OCI-LY1 (cell line): ENCODE measurements at regions not wholly inside any gene's neighbourhood (a gene's known extent, or its start where the extent isn't known, plus 50 kb on each side); places are given as distances from the start of the nearest gene placed in this dataset.

Source experiments
- H2AFZ ChIP-seq: fragments of 200-600 bp; sonication (generic), shearing (Covaris generic); 2 replicates; pipeline ENCODE4 v1.6.0; 2014; ENCODE audit warnings: antibody characterized with exemption, mild to moderate bottlenecking, low read length
- H3F3A ChIP-seq: fragments of 200-600 bp; sonication (generic), shearing (Covaris generic); 2 replicates; pipeline ENCODE4 v1.6.0; 2014; ENCODE audit warnings: mild to moderate bottlenecking, antibody characterized with exemption, low read length, moderate library complexity; ENCODE audit not compliant: insufficient read depth
- H3K27ac ChIP-seq: fragments of 200-600 bp; sonication (generic); 2 replicates; pipeline ENCODE4 v1.5.1; 2014; ENCODE audit warnings: low read length, mixed run types, mild to moderate bottlenecking, low read depth; ENCODE audit not compliant: poor library complexity, severe bottlenecking
- H3K27me3 ChIP-seq: fragments of 200-600 bp; sonication (generic); 2 replicates; pipeline ENCODE4 v1.6.0; 2014; ENCODE audit warnings: antibody characterized with exemption, mild to moderate bottlenecking, low read length, moderate library complexity; ENCODE audit not compliant: insufficient read depth
- H3K36me3 ChIP-seq: fragments of 200-600 bp; sonication (generic); 2 replicates; pipeline ENCODE4 v1.6.1; 2014; ENCODE audit warnings: mild to moderate bottlenecking, antibody characterized with exemption, low read length, moderate library complexity, mixed read lengths; ENCODE audit not compliant: insufficient read depth
- H3K4me1 ChIP-seq: fragments of 200-600 bp; sonication (generic); 2 replicates; pipeline ENCODE4 v1.5.1; 2014; ENCODE audit warnings: mild to moderate bottlenecking, low read length, moderate library complexity; ENCODE audit not compliant: insufficient read depth, severe bottlenecking
- H3K4me2 ChIP-seq: fragments of 200-600 bp; sonication (generic), shearing (Covaris generic); 2 replicates; pipeline ENCODE4 v1.6.1; 2014; ENCODE audit warnings: low read length
- H3K4me3 ChIP-seq: fragments of 200-600 bp; sonication (generic); 2 replicates; pipeline ENCODE4 v1.5.1; 2014; ENCODE audit warnings: low read length, low read depth, mild to moderate bottlenecking, mixed read lengths; ENCODE audit not compliant: poor library complexity, severe bottlenecking
- H3K79me2 ChIP-seq: fragments of 200-600 bp; shearing (Covaris generic); 2 replicates; pipeline ENCODE4 v1.6.1; 2016; ENCODE audit warnings: mixed run types, low read length, mixed read lengths; ENCODE audit not compliant: insufficient read depth
- H3K9ac ChIP-seq: fragments of 200-600 bp; sonication (generic), shearing (Covaris generic); 2 replicates; pipeline ENCODE4 v1.6.1; 2014; ENCODE audit warnings: mild to moderate bottlenecking, low read length, mixed read lengths
- H3K9me2 ChIP-seq: fragments of 200-600 bp; sonication (generic), shearing (Covaris generic); 2 replicates; pipeline ENCODE4 v1.6.1; 2014; ENCODE audit warnings: low read depth, mild to moderate bottlenecking, low read length, mixed read lengths
- H3K9me3 ChIP-seq: fragments of 200-600 bp; shearing (Covaris generic); 2 replicates; pipeline ENCODE4 v1.6.1; 2014; ENCODE audit warnings: low read length, mixed read lengths
- H4K20me1 ChIP-seq: fragments of 200-600 bp; sonication (generic), shearing (Covaris generic); 2 replicates; pipeline ENCODE4 v1.6.0; 2016; ENCODE audit warnings: mild to moderate bottlenecking, low read length; ENCODE audit not compliant: insufficient read depth
- CTCF ChIP-seq: fragments of 200-600 bp; sonication (generic), shearing (Covaris generic); IDR thresholded peaks from 2 replicates; pipeline ENCODE4 v1.5.1; 2017; ENCODE audit warnings: mild to moderate bottlenecking, antibody characterized with exemption, low read length, moderate library complexity, mixed read lengths
- EZH2 ChIP-seq: fragments of 200-600 bp; sonication (generic), shearing (Covaris generic); IDR thresholded peaks from 2 replicates; pipeline ENCODE4 v1.8.0; 2017; ENCODE audit warnings: borderline replicate concordance, mixed run types, mild to moderate bottlenecking, antibody characterized with exemption, low read length, moderate library complexity, mixed read lengths

GRCh38 chr2:12110074-12110473 lies 363.6 kb downstream of the LPIN1 start:
- no peaks in the 10 kb centered on the region for H4K20me1 ChIP-seq
- no peaks in the 10 kb centered on the region for H3F3A ChIP-seq
- peaks cover 34% of the 10 kb centered on the region for H3K79me2 ChIP-seq
- TF ChIP-seq EZH2 (no peak), CTCF (no peak)
- H3K4me2 ChIP-seq: peak overlapping the region; percentile 88
- H3K27ac ChIP-seq: peak overlapping the region; percentile 97
- H3K4me3 ChIP-seq: peak overlapping the region; percentile 77
- no peak overlapping the region for H2AFZ ChIP-seq
- no peaks in the 10 kb centered on the region for H3K27me3 ChIP-seq
- H3K36me3 ChIP-seq: peaks cover 43% of the 10 kb centered on the region
- H3K9me2 ChIP-seq: no peaks in the 10 kb centered on the region
- H3K9ac ChIP-seq: peak overlapping the region; percentile 96
- peaks cover 98% of the 10 kb centered on the region for H3K4me1 ChIP-seq
- no peaks in the 10 kb centered on the region for H3K9me3 ChIP-seq

GRCh38 chr2:12110481-12110880 lies 364.0 kb downstream of the LPIN1 start:
- Histone ChIP-seq H3K36me3 (peaks cover 39% of the 10 kb centered on the region), H4K20me1 (no peaks in the 10 kb centered on the region), H3K9ac (peak overlapping the region; percentile 96), H3K27ac (peak overlapping the region; percentile 97), H3K9me3 (no peaks in the 10 kb centered on the region), H2AFZ (no peak overlapping the region), H3K4me2 (peak overlapping the region; percentile 88), H3K4me3 (peak overlapping the region; percentile 77), H3K4me1 (peaks cover 98% of the 10 kb centered on the region), H3K27me3 (no peaks in the 10 kb centered on the region), H3K79me2 (peaks cover 34% of the 10 kb centered on the region), H3K9me2 (no peaks in the 10 kb centered on the region), H3F3A (no peaks in the 10 kb centered on the region)
- no peak for TF ChIP-seq CTCF
- no peak for TF ChIP-seq EZH2

- peaks cover 10% of the 10 kb centered on the region; the same call in 1 of the 2 replicates for H3K36me3 ChIP-seq
- TF ChIP-seq CTCF (no peak), EZH2 (no peak)
- peaks cover 98% of the 10 kb centered on the region for H3K4me1 ChIP-seq
- no peaks in the 10 kb centered on the region for H3F3A ChIP-seq
- H3K9ac ChIP-seq: peak overlapping the region; percentile 54; the same call in 1 of the 2 replicates
- no peak overlapping the region for H2AFZ ChIP-seq
- no peak overlapping the region for H3K4me3 ChIP-seq
- no peaks in the 10 kb centered on the region for H4K20me1 ChIP-seq
- H3K9me2 ChIP-seq: no peaks in the 10 kb centered on the region
- H3K27ac ChIP-seq: peak overlapping the region; percentile 97
- H3K4me2 ChIP-seq: peak overlapping the region; percentile 28; the same call in 1 of the 2 replicates
- H3K9me3 ChIP-seq: no peaks in the 10 kb centered on the region
- H3K27me3 ChIP-seq: no peaks in the 10 kb centered on the region
- peaks cover 15% of the 10 kb centered on the region for H3K79me2 ChIP-seq
These were observed 367.0 kb downstream of the LPIN1 start for GRCh38 chr2:12113412-12113811.
